ENCODE measurements at regions not wholly inside any gene's neighbourhood (a gene's known extent, or its start where the extent isn't known, plus 50 kb on each side); places are given as distances from the start of the nearest gene placed in this dataset.
A peak's percentile ranks its signal among the peaks of the same experiment; 100 is the strongest.

GRCh38 chr2:38508311-38509039, 94.3 kb downstream of the HNRNPLL start (continued):
- TF ChIP-seq PAXIP1 (CRISPR knock-in tag; conservative IDR thresholded peaks at IDR 0.05): peak; percentile 40
- TF ChIP-seq RARA (CRISPR knock-in tag; IDR thresholded peaks at IDR 0.05): peak; percentile 71
- no peak for TF ChIP-seq ETS1 (CRISPR knock-in tag; IDR thresholded peaks at IDR 0.05)
- no peak for TF ChIP-seq SIX1 (CRISPR knock-in tag; IDR thresholded peaks at IDR 0.05; ENCODE audit: borderline replicate concordance)
- TF ChIP-seq ATAD3A (CRISPR knock-in tag; IDR thresholded peaks at IDR 0.05): no peak
- TF ChIP-seq ZNF766 (CRISPR knock-in tag; IDR thresholded peaks at IDR 0.05; ENCODE audit: borderline replicate concordance): 0 out of 2 replicates have a peak, but pooled peaks have one; percentile 76
- no peak for TF ChIP-seq WIZ (CRISPR knock-in tag; IDR thresholded peaks at IDR 0.05)
- no peak for TF ChIP-seq IRF1 (CRISPR knock-in tag; IDR thresholded peaks at IDR 0.05; ENCODE audit: low read depth)
- TF ChIP-seq ZNF331 (CRISPR knock-in tag; IDR thresholded peaks at IDR 0.05): peak; percentile 68; the same call in 1 of the 2 replicates
- TF ChIP-seq SOX6 (IDR thresholded peaks at IDR 0.05): no peak
- peak; percentile 74 for TF ChIP-seq SOX6 (CRISPR knock-in tag; IDR thresholded peaks at IDR 0.05)
- TF ChIP-seq HHEX (CRISPR knock-in tag; IDR thresholded peaks at IDR 0.05): no peak
- TF ChIP-seq XBP1 (CRISPR knock-in tag; IDR thresholded peaks at IDR 0.05): no peak
- TF ChIP-seq ZNF580 (CRISPR knock-in tag; IDR thresholded peaks at IDR 0.05; ENCODE audit: borderline replicate concordance, low read depth): peak; percentile 85; the same call in 1 of the 2 replicates
- no peak for TF ChIP-seq ZNF691 (CRISPR knock-in tag; IDR thresholded peaks at IDR 0.05; ENCODE audit: borderline replicate concordance, low read depth)
- no peak for TF ChIP-seq ZNF460 (CRISPR knock-in tag; IDR thresholded peaks at IDR 0.05; ENCODE audit: borderline replicate concordance)
- TF ChIP-seq RAD21 (CRISPR knock-in tag; IDR thresholded peaks at IDR 0.05): peak; percentile 96
- TF ChIP-seq ATF4 (CRISPR knock-in tag; IDR thresholded peaks at IDR 0.05): no peak
- no peak for TF ChIP-seq ZBTB38 (CRISPR knock-in tag; IDR thresholded peaks at IDR 0.05)
- TF ChIP-seq ZKSCAN5 (CRISPR knock-in tag; IDR thresholded peaks at IDR 0.05): no peak
- peak; percentile 97 for TF ChIP-seq THRA (CRISPR knock-in tag; IDR thresholded peaks at IDR 0.05; ENCODE audit: borderline replicate concordance)
